IPS-NIHi7 (cell line): ENCODE measurements at regions not wholly inside any gene's neighbourhood (a gene's known extent, or its start where the extent isn't known, plus 50 kb on each side); places are given as distances from the start of the nearest gene placed in this dataset.
A peak's percentile ranks its signal among the peaks of the same experiment; 100 is the strongest.

ENCODE experiments used
- DNase-seq: peaks from one replicate; pipeline ENCODE4 v3.0.0; 2012; ENCODE audit warnings: mixed read lengths; ENCODE audit errors: extremely low spot score

DNA sequence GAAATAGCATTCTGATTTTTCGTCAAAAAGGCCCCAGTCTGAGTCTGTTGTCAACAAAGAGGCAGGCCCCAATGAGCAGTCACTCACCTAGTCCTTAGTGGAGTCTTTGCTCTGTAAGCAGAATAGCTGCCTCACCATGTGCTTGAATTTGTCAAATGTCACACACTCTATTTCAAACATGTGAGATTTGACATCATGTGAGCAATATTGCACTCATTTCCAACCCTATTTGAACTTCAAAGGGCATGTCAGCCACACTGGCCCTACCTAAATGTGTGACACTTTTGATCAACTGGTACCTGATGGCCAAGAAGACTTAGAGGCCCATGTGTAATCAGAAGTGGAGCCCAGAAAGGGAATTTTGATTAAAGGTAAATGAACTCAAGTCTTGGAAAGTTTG lies 59.4 kb upstream of the PLAC1 start:
- no peak for DNase-seq

- DNase-seq, result no peak
Observed at GRCh38 chrX:134716620-134717012, 58.3 kb upstream of the PLAC1 start.

- peak; percentile 54 for DNase-seq
Observed at GRCh38 chrX:134715930-134716619, 57.8 kb upstream of the PLAC1 start.

GRCh38 chrX:134714633-134715110 lies 56.4 kb upstream of the PLAC1 start:
- no peak for DNase-seq

- DNase-seq, result no peak
Observed at GRCh38 chrX:134713618-134714107, 55.4 kb upstream of the PLAC1 start.

- DNase-seq, result no peak
Observed at GRCh38 chrX:134712272-134712671, 54.0 kb upstream of the PLAC1 start.

DNA sequence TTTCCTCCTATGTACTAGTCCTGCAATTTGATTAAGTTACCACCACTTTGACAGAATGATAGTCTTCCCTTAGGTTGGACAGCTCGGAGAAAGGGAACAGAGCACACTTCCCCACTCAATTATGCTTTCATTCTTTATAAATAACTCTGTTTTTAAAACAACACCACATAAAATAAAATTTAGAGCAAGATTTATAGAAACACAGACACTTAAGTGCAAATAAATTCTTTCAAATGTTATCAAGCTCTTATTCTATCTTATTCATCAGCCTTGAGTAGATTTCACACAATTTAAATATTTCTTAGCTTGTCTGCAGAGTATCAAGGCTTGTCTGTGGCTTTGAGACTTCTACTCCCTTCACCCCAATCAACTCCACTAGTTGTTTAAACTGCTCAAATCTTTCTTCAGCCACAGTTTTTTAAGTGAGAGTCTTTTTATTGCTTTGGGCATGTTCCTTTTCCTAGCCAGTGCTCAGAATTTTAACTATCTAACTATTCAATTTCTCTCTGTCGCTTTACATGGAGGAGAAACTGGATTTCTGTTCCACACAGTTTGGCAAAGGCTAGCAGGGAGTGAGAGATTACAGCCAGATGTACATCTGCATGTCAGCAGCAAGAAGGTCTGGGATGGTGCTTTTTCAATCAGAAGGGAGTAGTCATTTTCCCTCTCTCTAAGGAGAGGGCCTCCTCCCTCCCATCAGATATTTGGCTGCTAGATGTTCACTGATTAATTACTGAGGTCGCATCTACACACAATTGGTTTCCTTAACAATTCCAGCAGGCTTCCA lies 53.1 kb upstream of the PLAC1 start:
- DNase-seq, result no peak
